ENCODE measurements at regions not wholly inside any gene's neighbourhood (a gene's known extent, or its start where the extent isn't known, plus 50 kb on each side); places are given as distances from the start of the nearest gene placed in this dataset.
"Not testable (repeated sequence)": the region's sequence is repeated elsewhere in the genome, so short reads cannot be mapped to it uniquely, and the experiment has no call there.

DNA sequence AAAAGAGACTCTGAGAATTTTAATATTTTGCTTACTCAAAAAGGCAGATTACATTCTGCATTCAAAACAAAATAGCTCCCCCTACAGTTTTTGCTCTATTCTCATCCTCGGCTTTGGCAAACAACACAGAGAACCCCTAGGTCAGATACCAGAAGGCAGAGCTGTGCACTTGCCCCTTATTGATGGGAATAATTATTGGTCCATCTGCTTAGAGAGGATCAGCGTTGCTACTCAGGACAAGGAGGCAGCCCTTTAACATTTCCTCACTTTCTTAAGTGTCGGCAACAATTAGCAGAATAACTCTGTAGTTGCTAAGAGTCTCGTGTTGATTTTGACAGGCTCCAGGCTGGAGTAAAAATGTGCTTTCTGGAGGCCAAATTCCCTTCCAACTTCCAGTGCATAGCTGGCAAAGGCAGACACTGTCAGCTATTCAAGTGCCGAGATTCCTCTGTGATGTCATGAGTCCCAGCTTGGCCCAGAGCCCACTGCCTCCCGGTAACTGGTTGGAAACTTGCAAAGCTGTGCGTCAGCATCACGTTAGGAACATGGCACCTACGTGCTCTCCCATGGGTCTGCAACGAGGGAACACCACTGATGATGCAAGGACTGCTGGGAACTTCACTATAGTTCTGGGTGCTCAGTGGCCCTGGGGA lies 482.7 kb upstream of the ADAMTS9 start:
- FAIRE-seq = peak; percentile 60

DNA sequence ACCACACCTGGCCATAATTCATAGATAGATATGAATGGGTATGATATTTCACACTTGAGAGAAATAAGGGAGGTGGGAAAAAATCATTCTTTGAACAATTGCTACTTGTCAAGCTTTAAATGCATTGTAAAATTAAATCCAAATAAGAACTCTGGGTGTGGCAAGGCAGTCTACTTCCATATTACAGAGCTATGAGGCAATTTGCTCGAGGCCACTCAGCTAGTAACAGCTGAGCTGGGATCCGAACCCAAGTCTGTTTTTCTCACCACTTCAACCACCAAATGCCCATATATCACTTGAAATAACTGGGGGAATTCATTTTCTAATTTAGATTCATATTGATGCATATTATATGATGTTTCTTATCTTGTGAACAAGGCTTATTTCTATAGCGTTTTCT lies 482.2 kb upstream of the ADAMTS9 start:
- FAIRE-seq = no peak

DNA sequence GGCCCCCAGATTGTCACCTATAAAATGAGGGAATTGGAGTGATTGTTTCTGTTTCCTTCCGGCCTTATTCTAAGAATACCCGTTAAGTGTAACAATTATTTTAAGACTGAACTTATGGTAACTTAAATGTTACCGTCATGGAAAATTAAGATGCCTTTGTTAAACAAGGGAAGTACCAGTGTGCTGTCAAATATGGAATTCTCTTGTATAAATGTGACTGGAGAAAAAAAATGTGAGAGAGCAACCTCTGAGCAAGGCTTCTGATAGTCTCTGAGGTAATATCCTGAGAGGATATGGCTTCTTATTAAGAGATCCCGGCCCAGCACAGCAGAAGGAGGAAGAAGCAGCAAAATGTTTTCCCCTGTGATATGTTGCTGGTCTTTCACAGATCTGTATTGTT lies 480.7 kb upstream of the ADAMTS9 start:
- FAIRE-seq = no peak

DNA sequence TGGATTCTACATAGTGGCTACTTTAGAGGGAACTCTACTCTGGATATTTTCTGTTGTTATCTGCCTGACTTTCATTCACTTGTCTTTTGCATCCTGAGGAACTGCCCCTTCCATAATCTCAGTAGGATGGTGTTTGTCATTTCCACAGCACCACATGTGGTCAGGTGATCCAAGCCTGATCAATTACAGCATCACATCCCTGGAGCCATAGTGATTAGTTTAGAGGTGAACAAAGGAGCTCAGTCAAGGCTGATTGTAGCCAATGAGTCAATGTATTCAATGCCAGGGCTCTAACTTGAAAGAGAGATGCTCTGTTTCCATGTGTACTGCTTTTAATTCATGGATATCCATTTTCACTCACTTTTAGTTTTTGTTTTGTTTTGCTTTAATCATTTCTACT lies 478.7 kb upstream of the ADAMTS9 start:
- FAIRE-seq = no peak

DNA sequence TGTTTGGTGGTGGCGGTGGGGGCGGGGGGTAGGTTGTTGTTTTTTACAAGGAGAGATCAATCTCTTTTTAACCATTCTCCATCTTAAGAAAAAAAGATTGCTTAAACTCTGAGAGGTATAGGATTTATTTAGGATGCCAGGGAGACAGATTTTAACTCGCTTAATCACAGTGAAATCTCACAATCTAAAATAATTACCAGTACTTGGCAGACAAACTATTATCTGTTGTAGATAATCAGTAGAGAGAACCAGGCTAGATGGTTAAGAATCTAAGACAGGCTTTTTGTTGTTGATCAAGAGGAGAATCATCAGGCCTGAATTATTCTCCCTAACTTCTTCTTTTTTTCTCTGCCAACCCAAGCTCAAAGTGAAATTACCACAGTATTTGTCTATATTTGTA lies 470.2 kb upstream of the ADAMTS9 start:
- FAIRE-seq = no peak

DNA sequence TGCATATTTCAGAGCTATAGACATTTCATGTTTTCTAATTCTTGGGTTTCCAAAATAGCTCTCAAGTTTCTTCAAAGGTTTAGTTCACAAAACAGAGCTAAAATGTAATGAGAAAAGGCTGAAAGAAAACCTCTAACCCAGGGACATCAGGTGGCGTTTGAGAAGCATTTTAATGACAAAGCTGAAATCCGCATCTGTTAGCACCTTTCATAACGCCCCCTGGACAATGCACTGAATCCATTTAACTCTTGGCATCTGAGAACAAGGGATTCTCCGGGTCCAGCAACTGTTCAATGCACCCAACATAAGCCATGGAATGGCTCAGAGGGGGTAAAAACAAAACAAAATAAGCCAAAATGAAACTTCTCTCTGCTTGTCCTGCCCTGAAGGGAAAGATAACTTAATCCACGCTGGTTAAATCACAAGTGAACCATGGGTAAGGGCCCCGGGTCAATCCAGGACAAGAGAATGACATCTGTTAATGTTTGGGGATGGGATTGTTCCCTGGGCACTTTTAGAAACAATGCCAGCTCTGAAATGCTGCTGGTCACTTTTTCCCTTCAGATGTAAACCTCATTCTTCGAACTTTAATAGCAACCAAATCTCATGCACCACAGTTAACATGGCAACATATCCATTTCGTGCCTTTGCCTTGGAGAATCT lies 466.2 kb upstream of the ADAMTS9 start:
- FAIRE-seq = no peak

DNA sequence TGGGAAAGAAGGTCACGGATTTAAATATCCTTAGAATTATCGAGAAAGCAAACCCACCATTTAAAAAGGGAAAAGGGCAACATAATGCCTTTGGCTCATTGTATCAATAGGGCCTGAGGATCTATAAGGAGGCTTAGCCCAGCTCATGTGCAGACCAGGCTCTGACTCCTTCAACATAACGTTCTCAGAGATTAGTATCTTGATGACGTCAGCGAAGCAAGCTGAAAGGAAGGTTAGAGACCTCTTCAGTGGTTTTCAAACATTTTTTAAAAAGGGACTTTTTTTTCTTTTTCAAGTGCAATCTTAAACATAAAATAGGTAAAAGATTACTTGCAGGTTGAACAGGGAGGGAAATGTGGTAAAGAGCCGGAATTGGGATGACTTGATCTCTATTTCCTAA lies 463.9 kb upstream of the ADAMTS9 start:
- FAIRE-seq = no peak

DNA sequence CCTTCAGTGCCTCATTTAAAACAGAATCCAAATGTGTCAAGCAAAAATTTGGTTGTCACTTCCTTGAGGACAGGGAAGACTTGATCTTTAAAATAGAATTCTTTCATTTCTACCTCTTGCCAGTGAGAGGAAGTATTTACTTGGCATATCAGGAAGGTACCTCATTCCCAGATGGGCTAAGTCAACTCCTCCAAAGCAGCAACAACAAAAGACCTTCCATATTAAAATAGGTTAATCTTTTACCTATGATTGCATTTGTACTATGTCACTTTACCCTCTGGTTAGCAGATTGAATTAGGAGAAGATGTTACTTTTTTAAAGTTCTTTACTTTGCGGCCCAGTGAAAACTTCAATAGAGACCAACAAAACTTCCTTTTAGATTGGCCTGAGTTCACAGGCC lies 462.1 kb upstream of the ADAMTS9 start:
- no peak for FAIRE-seq

DNA sequence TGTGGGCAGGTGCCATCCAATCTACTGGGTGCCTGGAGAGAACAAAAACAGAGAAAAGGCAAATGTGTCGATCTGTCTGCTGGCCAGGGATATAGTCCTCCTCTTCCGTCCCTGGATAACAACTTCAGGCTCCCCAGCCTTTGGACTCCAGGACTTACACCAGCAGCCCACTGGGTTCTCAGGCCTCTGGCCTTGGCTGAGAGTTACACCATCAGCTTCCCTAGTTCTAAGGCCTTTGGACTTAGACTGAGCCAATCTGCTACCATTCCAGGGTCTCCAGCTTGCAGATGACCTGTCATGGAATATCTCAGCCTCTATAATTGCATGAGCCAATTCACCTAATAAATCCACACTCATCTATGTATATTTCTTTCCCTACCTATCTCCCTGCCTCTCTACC lies 460.9 kb upstream of the ADAMTS9 start:
- FAIRE-seq = no peak

DNA sequence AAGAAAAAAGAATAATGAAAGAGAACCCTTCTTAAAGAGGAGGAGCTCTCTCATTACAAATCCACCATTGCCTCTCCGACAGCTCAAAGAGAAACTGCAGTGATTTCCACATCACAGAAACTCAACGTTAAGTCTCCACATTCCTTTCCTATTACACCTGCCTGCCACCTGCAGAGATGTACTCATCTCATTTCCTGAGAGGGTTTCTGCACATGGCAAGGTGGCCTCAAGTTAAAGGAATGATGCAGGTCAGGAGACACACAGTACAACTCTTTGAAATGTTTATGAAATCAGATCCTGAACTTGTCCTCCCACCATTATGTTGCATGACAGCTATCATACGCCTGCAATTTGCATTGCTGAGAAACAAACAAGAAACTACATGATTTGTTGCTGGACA lies 458.4 kb upstream of the ADAMTS9 start:
- no peak for FAIRE-seq

DNA sequence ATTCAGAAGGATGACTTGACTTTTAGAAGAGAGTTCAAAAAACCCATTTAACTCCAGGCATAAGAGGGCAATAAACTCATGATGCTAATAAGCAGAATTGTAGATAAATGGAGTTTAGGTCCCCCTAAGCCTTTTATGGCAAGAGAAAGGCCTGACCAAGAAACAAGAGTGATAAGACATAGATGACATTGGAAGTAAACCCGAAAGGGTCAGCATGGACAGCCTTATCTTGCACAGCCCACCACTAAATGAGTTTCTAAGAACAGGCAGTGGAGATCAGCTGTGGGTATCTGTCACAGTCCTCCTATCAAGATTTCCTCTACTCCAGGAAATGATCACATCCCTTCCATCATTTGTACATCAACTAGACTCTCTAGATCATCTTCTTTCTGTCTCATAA lies 457.9 kb upstream of the ADAMTS9 start:
- FAIRE-seq = no peak

DNA sequence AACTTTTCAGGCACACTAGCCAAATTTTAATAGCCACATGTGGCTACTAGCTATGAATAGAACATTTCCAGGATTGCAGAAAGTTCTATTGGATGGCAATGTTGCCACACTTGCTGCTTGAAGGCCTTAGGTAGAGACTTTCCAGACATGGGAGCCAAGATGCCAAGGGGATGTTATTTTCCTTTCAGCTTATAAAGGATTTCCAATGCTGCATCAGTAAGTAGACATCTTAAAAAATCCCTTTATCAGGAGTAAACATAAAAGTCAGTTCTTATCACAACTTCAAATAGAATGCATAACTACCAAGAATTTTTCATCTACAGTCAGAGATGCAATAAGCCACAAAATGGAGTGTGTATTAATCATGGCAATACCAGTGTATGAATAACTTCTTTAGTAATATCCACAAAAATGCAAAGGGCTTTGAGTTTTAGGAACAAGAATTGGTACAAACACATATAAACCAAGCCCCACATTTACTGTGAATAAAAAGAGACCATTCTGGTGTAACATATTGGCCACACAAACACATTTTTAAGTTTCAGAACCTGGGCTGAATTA lies 457.1 kb upstream of the ADAMTS9 start:
- no peak for FAIRE-seq

DNA sequence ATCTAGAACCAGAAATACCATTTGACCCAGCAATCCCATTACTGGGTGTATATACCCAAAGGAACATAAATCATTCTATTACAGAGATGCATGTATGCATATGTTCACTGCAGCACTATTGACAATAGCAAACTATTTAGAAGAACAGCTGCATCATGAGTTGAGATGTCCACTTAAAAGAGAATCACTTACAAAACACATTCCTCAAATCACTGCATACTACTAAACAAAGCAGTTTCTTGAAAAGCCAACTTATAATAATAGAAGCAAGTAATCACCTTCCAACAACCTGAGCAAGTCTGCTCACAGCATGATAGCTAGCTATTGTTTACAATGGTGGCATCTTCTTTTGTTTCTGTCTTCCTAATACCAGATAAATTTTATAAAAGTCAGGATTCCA lies 454.7 kb upstream of the ADAMTS9 start:
- FAIRE-seq = no peak

DNA sequence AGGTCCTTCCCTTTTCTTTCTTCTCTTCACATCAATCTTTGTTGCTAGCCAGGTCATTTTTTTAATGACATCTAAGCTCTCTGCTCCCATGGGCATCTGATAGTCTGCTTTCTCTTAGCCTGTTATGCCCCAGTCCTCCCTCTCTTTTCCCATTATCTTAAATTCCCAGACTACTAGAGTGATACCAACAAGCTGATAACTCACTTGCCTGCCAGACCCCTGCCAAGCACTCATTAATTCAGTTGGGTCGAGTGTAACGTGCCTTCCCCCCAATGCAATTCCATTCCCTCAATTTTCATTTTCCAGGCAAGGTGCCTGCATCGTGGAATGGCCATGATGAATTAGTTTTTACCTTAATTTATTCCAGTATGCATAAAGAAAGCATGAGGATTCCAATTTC lies 450.8 kb upstream of the ADAMTS9 start:
- FAIRE-seq = no peak

DNA sequence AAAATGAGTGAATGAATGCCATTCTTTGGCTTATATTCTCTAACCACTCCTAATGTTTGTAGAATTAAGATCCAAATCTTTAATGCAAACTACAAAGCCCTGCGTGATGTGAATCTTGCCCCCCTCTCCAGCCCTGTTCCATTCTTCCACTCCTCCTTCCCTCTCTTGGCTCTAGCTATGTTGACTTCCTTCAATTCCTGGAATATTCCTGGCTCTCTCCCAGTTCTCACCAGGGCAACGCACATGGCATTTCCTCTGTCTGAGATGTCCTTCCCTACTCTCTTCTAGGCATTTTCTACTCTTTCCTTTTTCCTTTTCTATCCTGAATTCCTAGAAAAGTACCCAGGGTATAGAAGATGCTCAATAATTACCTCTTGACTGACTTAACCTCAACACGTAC lies 446.0 kb upstream of the ADAMTS9 start:
- FAIRE-seq = not testable (repeated sequence)

DNA sequence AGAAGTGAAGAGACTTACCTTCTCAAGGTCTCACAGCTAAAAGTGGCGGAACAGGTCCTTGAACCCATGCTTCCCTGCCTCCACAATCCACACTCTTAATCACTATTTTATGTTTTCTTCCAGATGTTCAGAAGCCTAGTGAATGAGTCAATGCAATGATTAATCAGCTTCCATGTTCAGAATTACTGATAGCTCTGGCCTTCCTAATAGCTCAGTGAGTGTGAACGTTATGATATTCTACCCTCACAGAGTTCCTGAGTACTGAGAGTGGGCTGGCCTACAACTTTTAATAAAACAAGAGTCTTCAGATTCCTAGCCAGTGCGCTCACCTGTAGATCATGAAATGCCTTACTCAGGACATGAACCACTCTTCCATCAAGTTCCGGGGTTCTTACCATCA lies 443.0 kb upstream of the ADAMTS9 start:
- no peak for FAIRE-seq

DNA sequence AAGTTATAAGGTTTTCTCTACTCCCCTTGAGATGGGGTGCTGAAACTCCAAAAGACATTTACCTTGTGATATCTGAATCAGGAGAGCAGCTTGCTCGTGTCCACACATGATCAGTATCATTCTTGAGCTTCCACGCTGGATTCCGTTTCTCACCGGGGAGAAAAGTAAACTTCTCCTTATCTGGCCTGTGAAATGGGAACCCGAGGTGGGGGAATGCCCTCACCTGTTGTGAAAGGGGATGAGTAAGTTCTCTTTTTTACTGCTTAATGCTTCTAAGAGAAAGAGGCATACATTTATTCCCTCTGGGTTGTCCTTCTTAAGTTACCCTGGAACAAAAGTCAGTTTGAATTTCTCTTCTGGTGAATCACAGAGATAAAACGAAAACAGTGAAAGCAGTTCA lies 440.5 kb upstream of the ADAMTS9 start:
- no peak for FAIRE-seq

DNA sequence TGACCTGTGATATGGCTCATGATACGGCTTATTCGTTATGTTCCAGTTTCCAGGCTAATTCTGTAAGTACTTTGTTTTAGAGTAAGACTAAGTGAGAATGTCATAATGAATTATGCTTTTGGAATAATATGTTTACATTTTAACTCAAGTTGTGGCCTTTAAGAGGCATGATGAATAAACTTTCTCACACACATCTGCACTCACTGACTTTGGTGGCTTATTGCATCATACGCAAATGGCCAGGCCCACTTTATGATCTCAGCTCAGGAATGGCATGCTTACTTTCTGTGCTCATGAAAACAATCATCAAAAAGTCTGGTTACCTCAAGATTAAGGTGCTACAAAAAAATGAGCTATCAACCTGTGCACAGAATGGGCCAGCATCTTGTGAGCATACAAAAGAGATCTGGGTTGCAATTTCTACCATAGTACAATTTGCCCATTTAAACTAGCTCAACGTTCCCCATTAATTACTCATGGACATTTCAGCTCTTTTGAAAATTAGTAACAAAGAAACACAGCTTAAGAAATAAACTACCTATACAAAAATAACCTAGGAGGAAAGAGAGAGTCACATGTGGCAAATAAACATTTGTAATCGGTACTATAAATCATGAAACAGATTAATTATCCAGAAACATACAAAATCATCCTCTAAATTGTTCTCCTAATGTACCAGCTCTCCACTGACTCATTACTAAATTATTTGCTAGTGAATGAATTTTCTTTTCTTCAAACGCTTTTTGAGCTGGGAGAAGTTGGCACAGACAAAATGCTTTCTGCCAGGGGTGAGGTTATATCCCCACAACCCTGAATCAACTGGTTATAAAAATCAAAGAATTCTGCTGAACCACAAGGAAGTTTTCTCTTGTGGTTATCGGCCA lies 439.0 kb upstream of the ADAMTS9 start:
- no peak for FAIRE-seq

DNA sequence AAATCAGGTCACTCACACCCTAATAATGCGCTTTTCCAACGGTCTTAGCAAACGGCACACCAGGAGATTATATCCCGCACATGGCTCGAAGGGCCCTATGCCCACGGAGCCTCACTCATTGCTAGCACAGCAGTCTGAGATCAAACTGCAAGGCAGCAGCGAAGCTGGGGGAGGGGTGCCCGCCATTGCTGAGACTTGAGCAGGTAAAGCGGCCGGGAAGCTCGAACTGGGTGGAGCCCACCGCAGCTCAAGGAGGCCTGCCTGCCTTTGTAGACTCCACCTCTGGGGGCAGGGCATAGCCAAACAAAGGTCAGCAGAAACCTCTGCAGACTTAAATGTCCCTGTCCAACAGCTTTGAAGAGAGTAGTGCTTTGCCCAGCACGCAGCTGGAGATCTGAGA lies 432.4 kb upstream of the ADAMTS9 start:
- not testable (repeated sequence) for FAIRE-seq

DNA sequence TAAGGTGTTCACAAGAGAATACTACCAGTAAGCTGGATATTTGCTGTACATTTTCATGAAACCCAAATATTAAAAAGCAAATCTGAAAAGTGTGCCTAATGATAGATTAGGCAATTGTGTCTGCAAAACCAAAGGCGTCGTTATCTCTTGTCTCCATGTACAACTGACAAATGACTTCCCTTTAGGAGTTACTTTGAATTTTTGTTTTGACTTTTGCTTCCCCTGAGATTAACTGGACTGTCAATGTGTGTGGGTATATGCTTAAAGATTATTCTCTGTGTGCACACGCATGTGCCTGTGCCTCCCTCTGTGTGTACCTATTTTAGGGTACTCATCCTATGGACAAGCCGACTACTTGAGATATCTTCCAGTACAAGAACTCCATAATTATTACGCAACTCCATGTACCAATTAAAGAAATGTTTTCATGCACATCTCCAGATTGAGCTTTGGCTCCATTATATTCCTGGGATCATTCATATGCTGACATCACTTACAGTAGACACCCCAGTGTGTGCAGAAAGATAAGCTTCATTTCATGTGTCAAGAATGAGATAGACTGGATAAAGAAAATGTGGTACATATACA lies 431.2 kb upstream of the ADAMTS9 start:
- FAIRE-seq = no peak

DNA sequence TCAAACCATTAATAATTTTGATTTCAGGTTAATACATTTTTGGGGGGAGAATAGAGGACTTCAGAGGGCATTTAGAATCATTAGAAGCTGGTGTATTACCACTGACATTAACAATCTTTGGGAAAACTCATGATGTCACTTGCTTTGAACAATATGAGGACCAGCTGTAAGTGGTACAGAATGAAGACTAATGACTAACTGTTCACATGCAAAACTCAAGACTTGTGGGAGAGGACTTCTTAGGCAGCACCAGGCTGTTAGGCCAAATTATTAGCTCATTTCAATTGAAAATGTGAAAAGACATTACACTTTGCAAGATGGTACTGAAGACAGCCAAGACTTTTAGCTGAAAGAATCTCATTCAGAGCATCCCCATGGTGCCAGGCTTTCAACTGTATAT lies 426.2 kb upstream of the ADAMTS9 start:
- no peak for FAIRE-seq

DNA sequence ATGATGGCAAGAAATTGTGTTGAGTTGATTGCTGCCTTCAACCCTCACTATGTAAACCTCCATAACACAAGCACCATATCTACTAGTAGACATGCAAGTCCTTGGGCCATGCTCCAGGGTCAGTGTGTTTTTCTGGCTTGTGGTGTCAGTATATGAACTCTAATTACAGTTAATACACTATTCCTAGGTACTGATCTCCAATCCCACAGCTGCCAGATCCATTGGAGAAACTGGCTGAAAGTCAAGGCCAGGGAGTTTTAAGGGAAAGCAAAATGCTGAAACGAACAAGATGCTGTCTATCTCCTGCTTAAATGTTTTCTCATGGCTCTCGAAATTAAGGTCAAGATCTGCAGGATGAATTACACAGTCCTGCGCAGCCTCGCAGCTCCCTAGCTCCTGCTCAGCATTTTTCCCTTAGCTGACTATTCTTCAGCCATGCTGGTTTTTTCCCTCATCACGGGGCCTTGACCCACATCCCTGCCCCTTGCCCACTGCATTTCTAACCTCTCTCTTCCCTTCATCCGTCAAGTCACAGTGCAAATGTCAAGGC lies 425.0 kb upstream of the ADAMTS9 start:
- no peak for FAIRE-seq

DNA sequence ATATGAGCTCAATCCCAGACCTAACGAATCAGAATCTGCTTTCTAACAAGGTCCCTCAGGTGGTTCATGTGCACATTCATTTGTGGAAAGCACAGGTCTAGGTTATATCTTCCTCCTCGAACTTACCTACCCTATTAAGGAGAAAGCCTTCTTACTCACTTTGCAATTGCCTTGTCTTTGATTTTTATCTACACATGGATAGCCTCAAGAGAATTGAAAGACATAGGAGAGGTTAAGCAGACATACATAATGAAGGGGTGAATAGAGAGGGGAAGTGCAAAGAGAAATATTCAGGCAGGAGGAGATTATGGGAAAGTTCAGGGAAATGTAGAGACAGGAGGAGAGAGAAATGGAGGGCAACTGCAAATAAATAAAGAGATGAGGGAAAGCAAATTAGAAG lies 422.9 kb upstream of the ADAMTS9 start:
- FAIRE-seq = no peak
